H9 (cell line): ENCODE measurements at regions not wholly inside any gene's neighbourhood (a gene's known extent, or its start where the extent isn't known, plus 50 kb on each side); places are given as distances from the start of the nearest gene placed in this dataset.

Source experiments
- DNase-seq: peaks from one replicate; pipeline ENCODE4 v3.0.0-alpha.2; 2017
- H2AFZ ChIP-seq: one replicate; pipeline ENCODE4 v1.6.1; 2013; ENCODE audit warnings: mild to moderate bottlenecking, low read length, control low read depth, moderate library complexity
- H2AK5ac ChIP-seq: 2 replicates; pipeline ENCODE4 v1.6.1; 2013; ENCODE audit warnings: low read length, control low read depth, mixed read lengths; ENCODE audit not compliant: insufficient read length
- H2BK120ac ChIP-seq: one replicate; pipeline ENCODE4 v1.6.1; 2013; ENCODE audit warnings: low read depth, mild to moderate bottlenecking, low read length, control low read depth, inconsistent platforms; ENCODE audit not compliant: poor library complexity, severe bottlenecking
- H2BK12ac ChIP-seq: 2 replicates; pipeline ENCODE4 v1.6.1; 2013; ENCODE audit warnings: low read length, control low read depth, mixed read lengths, low read depth; ENCODE audit not compliant: insufficient read length
- H2BK15ac ChIP-seq: 2 replicates; pipeline ENCODE4 v1.6.1; 2013; ENCODE audit warnings: low read depth, low read length, control low read depth
- H2BK20ac ChIP-seq: one replicate; pipeline ENCODE4 v1.6.1; 2013; ENCODE audit warnings: low read depth, mild to moderate bottlenecking, low read length, control low read depth, inconsistent platforms; ENCODE audit not compliant: poor library complexity, severe bottlenecking
- H2BK5ac ChIP-seq: 2 replicates; pipeline ENCODE4 v1.6.1; 2013; ENCODE audit warnings: low read length, control low read depth, mixed read lengths; ENCODE audit not compliant: insufficient read length
- H3K14ac ChIP-seq: 2 replicates; pipeline ENCODE4 v1.6.1; 2013; ENCODE audit warnings: low read length, control low read depth; ENCODE audit not compliant: insufficient read depth
- H3K18ac ChIP-seq: 2 replicates; pipeline ENCODE4 v1.6.1; 2013; ENCODE audit warnings: low read depth, mild to moderate bottlenecking, mixed read lengths, low read length, control low read depth; ENCODE audit not compliant: insufficient read length
- H3K23ac ChIP-seq: 2 replicates; pipeline ENCODE4 v1.6.1; 2013; ENCODE audit warnings: low read length, control low read depth, mixed read lengths, low read depth; ENCODE audit not compliant: insufficient read length
- H3K23me2 ChIP-seq: 2 replicates; pipeline ENCODE4 v1.6.1; 2013; ENCODE audit warnings: low read depth, mild to moderate bottlenecking, mixed read lengths, low read length, control low read depth; ENCODE audit not compliant: insufficient read length, poor library complexity, severe bottlenecking
- H3K27ac ChIP-seq: 2 replicates; pipeline ENCODE4 v1.5.1; 2013; ENCODE audit warnings: low read length, control low read depth, mixed read lengths, low read depth; ENCODE audit not compliant: insufficient read length
- H3K27me3 ChIP-seq: 2 replicates; pipeline ENCODE4 v1.6.1; 2013; ENCODE audit warnings: low read length, control low read depth, inconsistent platforms; ENCODE audit not compliant: insufficient read depth
- H3K4ac ChIP-seq: 2 replicates; pipeline ENCODE4 v1.6.1; 2013; ENCODE audit warnings: low read depth, mild to moderate bottlenecking, control low read depth, inconsistent platforms, low read length, moderate library complexity
- H3K4me1 ChIP-seq: 2 replicates; pipeline ENCODE4 v1.6.1; 2013; ENCODE audit warnings: low read length, control low read depth, inconsistent platforms; ENCODE audit not compliant: insufficient read depth
- H3K4me2 ChIP-seq: 2 replicates; pipeline ENCODE4 v1.6.1; 2013; ENCODE audit warnings: low read length, control low read depth, mixed read lengths; ENCODE audit not compliant: insufficient read length, insufficient read depth
- H3K56ac ChIP-seq: 2 replicates; pipeline ENCODE4 v1.6.1; 2013; ENCODE audit warnings: low read depth, mild to moderate bottlenecking, mixed read lengths, low read length, control low read depth; ENCODE audit not compliant: insufficient read length
- H3K79me1 ChIP-seq: 2 replicates; pipeline ENCODE4 v1.6.1; 2013; ENCODE audit warnings: low read depth, mild to moderate bottlenecking, moderate library complexity, low read length, control low read depth, inconsistent platforms; ENCODE audit not compliant: insufficient read depth, poor library complexity, severe bottlenecking
- H3K79me2 ChIP-seq: 2 replicates; pipeline ENCODE4 v1.6.1; 2013; ENCODE audit warnings: low read length, control low read depth, inconsistent platforms; ENCODE audit not compliant: insufficient read depth
- H3K9ac ChIP-seq: 2 replicates; pipeline ENCODE4 v1.6.1; 2013; ENCODE audit warnings: low read length, control low read depth, mixed read lengths; ENCODE audit not compliant: insufficient read length; ENCODE audit errors: extremely low read depth
- H3K9me3 ChIP-seq: one replicate; pipeline ENCODE4 v1.6.1; 2013; ENCODE audit warnings: low read depth, low read length, inconsistent platforms; ENCODE audit not compliant: control insufficient read depth
- H3T11ph ChIP-seq: one replicate; pipeline ENCODE4 v1.6.1; 2013; ENCODE audit warnings: mild to moderate bottlenecking, low read length, control low read depth, inconsistent platforms
- H4K20me1 ChIP-seq: one replicate; pipeline ENCODE4 v1.6.1; 2013; ENCODE audit not compliant: control insufficient read depth, insufficient read length, insufficient read depth
- H4K5ac ChIP-seq: 2 replicates; pipeline ENCODE4 v1.6.1; 2013; ENCODE audit warnings: low read depth, mild to moderate bottlenecking, mixed read lengths, low read length, control low read depth; ENCODE audit not compliant: insufficient read length
- H4K8ac ChIP-seq: replicated peaks from 2 replicates; pipeline ENCODE4 v1.6.1; 2013; ENCODE audit warnings: low read length, control low read depth, mixed read lengths, low read depth; ENCODE audit not compliant: insufficient read length
- H4K91ac ChIP-seq: 2 replicates; pipeline ENCODE4 v1.6.1; 2013; ENCODE audit warnings: low read depth, mild to moderate bottlenecking, moderate library complexity, mixed read lengths, low read length, control low read depth; ENCODE audit not compliant: insufficient read length
- H3K27ac Mint-ChIP-seq, 3 experiments: 2 replicates in 2 of 3; 3 replicates in 1 of 3; pipeline ENCODE4 v1.8.0; 2020 to 2021; ENCODE audit warnings: mixed read lengths in 3 of 3, mild to moderate bottlenecking in 1 of 3, moderate library complexity in 1 of 3
- H3K27me3 Mint-ChIP-seq: 2 replicates; pipeline ENCODE4 v1.8.0; 2021; ENCODE audit warnings: low read depth, mild to moderate bottlenecking, moderate library complexity, mixed read lengths
- H3K36me3 Mint-ChIP-seq, 3 experiments: 2 replicates in 2 of 3; 3 replicates in 1 of 3; pipeline ENCODE4 v1.8.0; 2020 to 2021; ENCODE audit warnings: low read depth in 3 of 3, mixed read lengths in 3 of 3; ENCODE audit not compliant: insufficient read depth in 1 of 3
- H3K4me1 Mint-ChIP-seq, 2 experiments: 2 replicates each; pipeline ENCODE4 v1.8.0; 2020; ENCODE audit warnings: mixed read lengths in 2 of 2
- H3K4me3 Mint-ChIP-seq, 2 experiments: 2 replicates in 1 of 2; 3 replicates in 1 of 2; pipeline ENCODE4 v1.8.0; 2020 to 2021; ENCODE audit warnings: mild to moderate bottlenecking in 2 of 2, mixed read lengths in 2 of 2, moderate library complexity in 1 of 2
- H3K9me3 Mint-ChIP-seq, 2 experiments: 2 replicates in 1 of 2; 3 replicates in 1 of 2; pipeline ENCODE4 v1.8.0; 2020; ENCODE audit warnings: mild to moderate bottlenecking in 2 of 2, mixed read lengths in 2 of 2, moderate library complexity in 1 of 2
- CTCF ChIP-seq: fragments of 200-600 bp; sonication (generic); conservative IDR thresholded peaks from 3 replicates; pipeline ENCODE4 v1.8.0; 2021; ENCODE audit warnings: antibody characterized with exemption, mild to moderate bottlenecking
- WGBS: extraction: QIAGEN DNeasy Blood & Tissue Kit; methylation state at CpG from one replicate; pipeline ENCODE4 v1.1.7; 2013; ENCODE audit warnings: missing lambda C conversion rate, low lambda C conversion rate, mixed read lengths; ENCODE audit not compliant: insufficient read length; ENCODE audit errors: extremely low coverage; 5-methylcytosine and 5-hydroxymethylcytosine counted together

- no peaks in the 10 kb centered on the region for H3K23me2 ChIP-seq
- H3K27me3 ChIP-seq = no peaks in the 10 kb centered on the region
- H4K20me1 ChIP-seq = no peaks in the 10 kb centered on the region
- no peak overlapping the region for H3K14ac ChIP-seq
- no peak overlapping the region for H2AK5ac ChIP-seq
- H2BK15ac ChIP-seq = no peak overlapping the region
- no peak overlapping the region for H3K56ac ChIP-seq
- H3K9ac ChIP-seq = no peak overlapping the region
- H3K23ac ChIP-seq = no peak overlapping the region
- H3K4me1 ChIP-seq = no peaks in the 10 kb centered on the region
- no CpG with 5 or more reads among the region's 1 CpG for WGBS
- peaks cover 15 to 17% of the 10 kb centered on the region in 2 experiments for H3K4me1 Mint-ChIP-seq
- H4K8ac ChIP-seq = no peak overlapping the region
- no peak for DNase-seq
- H3K18ac ChIP-seq = no peak overlapping the region
- H3K4me3 Mint-ChIP-seq = no peak overlapping the region
- no peaks in the 10 kb centered on the region for H3K36me3 Mint-ChIP-seq
- H3K79me1 ChIP-seq = no peaks in the 10 kb centered on the region
- no peak overlapping the region for H3T11ph ChIP-seq
- H3K9me3 Mint-ChIP-seq = no peaks in the 10 kb centered on the region
- H4K5ac ChIP-seq = no peak overlapping the region
- H4K91ac ChIP-seq = no peak overlapping the region
- no peak overlapping the region for H3K27ac Mint-ChIP-seq
- no peaks in the 10 kb centered on the region for H3K9me3 ChIP-seq
- TF ChIP-seq CTCF = no peak
- H3K27ac ChIP-seq = no peak overlapping the region
- no peak overlapping the region for H2BK5ac ChIP-seq
- no peaks in the 10 kb centered on the region; the same call in 1 of the 2 replicates for H3K27me3 Mint-ChIP-seq
- H3K4me2 ChIP-seq = no peak overlapping the region
- no peak overlapping the region for H2BK20ac ChIP-seq
- no peak overlapping the region for H2AFZ ChIP-seq
- H2BK120ac ChIP-seq = no peak overlapping the region
- H3K79me2 ChIP-seq = no peaks in the 10 kb centered on the region
- H2BK12ac ChIP-seq = no peak overlapping the region
- no peak overlapping the region for H3K4ac ChIP-seq
Observed at GRCh38 chr2:59881218-59881617, 672.2 kb downstream of the BCL11A start.
